Renal cortex interstitium (tissue), 11 donors: ENCODE measurements at regions not wholly inside any gene's neighbourhood (a gene's known extent, or its start where the extent isn't known, plus 50 kb on each side); places are given as distances from the start of the nearest gene placed in this dataset.

ENCODE experiments used
- DNase-seq, 11 donors: peaks; one replicate each; pipeline ENCODE4 v3.0.0-alpha.2; 2013; ENCODE audit warnings: low read depth in 9 of 11, low spot score in 4 of 11; ENCODE audit errors: extremely low read depth in 1 of 11

DNA sequence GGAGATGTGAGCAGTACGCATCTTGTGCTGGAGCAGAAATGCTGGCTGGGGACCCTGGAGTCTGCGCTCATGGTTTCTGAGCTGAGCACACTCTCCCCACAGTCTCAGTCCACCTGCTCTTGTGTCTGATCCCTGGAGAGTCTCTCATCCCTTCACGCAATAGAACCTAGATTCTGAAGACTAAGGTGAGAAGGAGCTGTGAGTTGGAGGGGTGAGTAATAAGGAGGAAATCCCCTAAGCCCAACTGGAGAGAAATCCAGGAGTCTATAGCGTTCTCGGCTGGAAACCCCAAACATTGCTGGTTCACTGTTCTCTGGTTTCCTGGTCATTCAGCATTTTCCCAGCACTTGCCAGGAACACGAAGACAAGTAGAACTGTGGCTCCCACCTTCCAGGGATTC lies 68.3 kb upstream of the SMNDC1 start:
- DNase-seq: no peak

DNA sequence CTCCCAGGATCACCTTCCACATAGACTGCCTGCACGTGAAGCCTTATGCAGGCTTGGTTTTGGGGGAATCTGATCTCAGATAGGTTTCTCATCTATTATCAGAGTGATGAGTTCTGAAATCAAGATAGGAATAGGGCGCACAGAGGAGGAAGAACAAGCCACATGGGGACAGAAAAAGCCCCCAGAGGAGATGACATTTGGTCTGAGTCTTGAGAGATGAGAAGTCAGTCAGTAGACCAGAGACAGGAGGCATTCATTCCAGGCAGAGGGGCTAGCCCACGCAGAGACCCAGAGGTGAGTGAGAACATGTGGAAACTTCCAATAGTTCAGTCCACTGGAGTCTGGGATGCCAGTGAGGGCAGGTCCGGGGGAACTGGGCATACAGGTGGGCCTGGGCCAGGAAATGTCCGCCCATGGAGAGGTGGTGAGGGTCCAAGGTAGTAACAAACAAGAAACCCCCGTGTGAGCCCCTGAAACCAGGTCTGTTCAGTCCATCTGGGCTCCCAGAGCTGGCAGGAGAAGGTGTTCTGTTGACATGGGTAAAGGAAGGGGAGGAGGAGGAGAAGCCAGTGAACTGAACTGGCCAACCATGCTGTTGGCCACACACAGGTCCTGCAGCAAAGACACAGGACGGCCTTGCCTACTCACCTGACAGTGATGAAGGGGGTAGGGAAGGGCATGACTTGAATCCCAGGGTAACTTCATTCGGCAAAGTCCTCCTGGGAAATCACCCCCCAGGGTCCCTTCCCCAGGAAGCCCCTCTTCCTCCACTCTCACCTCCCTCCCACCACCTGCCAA lies 69.3 kb upstream of the SMNDC1 start:
- DNase-seq: no peak

DNA sequence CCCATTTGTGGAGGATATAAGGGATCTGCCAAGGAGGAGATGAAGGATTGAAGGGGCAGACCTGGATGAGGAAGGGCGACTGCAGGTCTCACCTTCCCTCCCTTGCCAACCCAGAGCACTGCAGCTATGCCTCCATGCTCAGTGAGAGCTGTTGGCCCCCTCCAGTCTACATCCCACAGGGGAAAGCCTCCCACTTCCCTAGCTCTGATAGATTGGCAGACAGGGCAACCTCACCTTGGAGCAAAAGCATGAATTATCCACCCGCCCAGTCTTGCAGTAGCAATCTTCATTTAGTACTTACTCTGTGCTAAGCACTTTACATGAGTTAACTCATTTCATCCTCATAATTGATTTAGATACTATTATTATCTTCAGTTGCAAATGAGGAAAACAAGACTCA lies 70.4 kb upstream of the SMNDC1 start:
- DNase-seq: no peak

DNA sequence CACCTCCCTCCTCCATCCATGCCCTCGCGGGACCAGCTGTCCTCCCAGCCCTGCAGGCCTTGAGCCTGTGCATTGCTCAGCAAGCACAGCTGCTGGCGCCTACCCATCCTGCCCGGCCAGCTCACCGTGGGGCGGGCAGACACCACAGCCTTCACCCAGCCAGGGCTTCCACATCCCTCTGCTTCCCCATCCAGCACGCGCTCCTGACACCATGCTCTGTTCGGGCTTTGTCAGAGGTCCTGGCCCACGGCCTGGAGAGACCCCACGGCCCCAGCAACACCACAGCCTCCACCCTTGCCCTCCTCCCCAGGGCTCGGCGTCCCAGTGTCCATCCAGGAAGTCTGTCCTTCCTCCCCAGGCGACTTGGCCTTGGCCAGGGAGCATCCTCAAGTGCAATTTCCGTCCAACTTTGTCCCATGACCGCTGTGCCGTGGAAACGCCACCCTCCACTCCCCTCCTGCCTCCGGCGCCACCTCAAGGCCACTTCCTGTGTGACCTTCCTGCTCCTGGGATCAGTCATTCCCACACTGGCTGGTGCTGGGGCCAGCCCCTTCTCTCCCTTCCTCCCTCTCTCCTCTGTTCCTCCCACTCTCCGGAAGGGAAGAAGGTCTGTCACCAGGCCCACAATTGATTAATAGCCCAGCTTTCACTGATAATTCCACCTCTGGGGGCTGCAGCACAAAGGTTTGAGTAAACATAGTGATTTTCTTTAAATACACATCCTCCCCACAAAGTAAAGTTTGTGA lies 71.5 kb upstream of the SMNDC1 start:
- peak in 1 of 11 donors; percentile 49 for DNase-seq

DNA sequence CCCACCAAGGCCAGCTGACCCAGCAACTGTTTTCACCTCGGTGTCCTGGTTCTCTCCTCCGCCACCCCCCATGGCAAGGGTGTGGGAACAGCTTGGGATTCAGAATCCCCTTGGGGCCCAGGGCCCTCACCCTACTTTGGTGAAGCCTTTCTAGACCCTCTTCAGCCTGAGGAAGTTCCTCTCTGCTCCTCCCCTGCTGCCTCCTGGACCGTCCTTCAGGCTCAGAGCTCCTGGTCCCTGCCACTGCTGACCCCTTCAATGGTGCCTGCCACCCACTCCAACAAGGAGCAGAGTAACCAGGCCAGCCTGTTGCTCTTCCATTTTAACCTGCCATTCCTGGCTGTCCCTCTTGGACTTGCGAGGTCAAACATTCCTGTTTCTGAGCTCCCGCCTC lies 72.0 kb upstream of the SMNDC1 start:
- no peak for DNase-seq

DNA sequence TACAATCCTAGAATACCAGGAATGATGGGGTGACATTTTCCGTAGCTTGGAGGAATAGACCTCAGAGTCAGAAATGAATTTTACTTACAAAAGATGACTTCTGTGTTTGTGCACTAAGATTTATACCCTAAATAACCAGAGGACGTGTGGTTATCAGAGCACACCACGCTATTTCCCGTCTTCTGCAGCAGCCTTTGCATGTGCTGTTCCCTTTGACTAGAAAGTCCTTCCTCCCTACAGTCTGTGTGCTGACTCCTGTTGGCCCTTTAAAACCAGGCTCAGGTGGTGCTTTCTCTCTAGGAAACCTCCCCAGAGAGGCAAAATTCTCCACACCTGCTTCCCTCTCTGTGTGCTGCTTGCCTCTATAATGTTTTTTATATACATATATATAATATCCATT lies 73.3 kb upstream of the SMNDC1 start:
- no peak for DNase-seq

DNA sequence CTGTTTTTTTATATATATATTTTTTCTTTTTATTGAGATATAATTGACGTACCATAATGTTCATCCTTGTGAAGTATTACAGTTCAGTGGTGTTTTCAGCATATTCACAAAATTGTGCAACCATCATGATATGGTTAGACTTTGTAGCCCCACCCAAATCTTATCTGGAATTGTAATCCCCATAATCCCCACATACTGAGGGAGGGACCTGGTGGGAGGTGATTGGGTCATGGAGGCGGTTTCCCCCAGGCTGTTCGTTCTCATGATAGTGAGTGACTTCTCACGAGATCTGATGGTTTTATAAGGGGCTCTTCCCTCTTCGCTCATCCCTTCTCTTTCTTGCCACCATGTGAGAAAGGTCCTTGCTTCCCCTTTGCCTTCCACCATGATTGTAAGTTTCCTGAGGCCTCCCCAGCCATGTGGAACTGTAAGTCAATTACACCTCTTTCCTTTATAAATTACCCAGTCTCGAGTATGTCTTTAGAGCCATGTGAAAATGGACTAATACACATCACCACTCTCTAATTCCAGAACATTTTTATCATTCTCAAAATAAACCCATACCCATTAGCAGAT lies 73.9 kb upstream of the SMNDC1 start:
- DNase-seq: no peak

DNA sequence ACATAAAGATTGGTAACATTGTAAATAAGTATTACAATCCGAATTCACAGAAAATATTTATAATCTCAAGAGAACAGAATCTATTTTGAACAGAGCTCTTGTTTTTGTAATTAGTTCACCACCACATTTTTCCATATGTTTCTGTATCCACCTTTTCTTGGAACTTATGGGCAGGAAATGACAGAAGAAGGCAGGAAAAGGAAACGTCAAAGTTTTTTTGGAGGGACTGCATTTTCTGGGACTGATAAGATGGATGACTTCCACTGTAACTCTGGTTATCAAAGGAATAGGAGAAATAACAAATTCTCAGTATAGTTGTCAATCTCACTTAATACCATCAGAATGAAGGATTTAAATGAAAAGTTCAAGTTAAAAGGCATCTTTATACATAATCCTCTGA lies 75.1 kb upstream of the SMNDC1 start:
- no peak for DNase-seq

DNA sequence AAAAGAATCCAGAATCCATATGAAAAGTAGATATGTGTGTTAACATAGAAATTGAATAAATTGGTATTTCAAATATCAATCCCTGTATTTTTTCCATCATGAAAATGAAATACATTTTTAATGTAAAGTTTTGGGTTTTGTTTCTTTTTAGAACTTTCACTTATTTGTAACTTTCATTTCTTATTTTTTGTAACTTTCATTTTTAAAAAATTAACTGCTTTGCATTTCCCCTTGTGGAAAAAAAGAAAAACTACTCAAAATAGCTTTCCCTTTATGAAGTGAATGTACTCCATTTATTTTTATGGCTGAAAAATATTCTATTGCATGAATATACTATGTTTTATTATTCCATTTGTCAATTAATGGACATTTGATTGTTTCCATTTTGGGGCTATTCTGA lies 75.6 kb upstream of the SMNDC1 start:
- DNase-seq: no peak

DNA sequence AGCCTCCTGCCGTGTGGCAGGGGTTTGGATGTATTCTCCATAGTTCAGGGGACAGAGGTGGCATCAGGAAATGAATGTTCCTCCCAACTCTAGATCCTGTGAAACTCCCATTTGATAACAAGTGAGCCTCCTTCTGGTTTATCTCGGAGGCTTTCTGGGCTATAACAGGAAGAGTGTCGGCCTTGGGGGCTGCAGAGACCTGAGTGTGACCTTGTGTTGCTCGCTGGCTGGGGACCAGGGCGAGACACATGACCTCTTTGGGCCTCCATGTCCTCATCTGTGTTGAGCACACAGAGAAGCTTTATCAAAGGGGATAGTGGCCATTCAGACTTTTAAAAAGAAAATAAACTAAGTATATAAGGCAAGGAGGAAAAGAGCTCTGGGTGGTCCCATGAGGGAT lies 78.0 kb upstream of the SMNDC1 start:
- no peak for DNase-seq

DNA sequence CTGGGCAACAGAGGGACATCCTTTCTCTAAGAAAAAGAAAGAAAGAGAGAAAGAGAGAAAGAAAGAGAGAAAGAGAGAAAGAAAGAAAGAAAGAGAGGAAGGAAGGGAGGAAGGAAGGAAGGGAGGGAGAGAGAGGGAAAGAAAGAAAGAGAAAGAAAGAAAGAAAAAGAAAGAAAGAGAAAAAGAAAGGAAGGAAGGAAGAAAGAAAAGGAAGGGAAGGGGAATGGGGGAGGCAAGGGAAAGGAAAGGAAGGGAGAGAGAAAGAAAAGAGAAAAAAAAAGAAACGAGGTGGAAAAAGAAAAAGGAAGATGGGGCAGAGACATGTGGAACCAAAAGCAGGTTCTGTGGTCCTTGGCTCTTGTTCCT lies 82.9 kb upstream of the SMNDC1 start:
- DNase-seq: no peak

DNA sequence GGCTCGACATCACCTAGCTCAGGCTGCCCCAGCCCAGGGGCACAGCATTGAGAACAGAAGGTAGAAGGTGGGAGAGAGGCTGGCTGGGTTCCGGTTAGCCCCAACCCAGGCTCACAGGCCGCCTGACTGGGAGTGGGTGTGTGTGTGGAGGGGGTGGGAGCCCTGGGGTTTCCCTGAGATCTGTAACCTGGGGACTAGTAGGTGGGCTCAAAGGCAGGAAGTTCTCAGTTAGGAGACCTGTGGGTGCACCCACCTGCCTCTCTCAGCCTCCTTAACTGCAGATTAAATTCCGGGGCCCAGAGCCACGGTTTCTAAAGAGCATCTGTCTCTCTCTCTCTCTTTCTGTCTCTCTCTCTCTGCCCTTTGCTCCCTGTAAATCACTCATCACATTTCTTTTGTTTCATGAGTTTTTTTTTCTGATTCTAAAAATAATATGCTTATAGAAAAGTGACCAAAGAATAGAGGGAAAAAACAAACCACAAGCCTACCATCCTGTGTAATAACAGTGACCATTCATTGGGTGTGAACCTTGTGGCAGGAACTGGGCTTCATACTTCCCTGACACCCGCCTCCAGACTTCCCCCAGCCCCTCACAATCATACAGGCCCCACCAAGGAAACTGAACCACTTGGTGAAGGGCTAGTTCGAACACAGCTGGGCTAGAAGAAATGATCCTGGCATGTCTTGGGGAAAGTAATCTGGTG lies 83.4 kb upstream of the SMNDC1 start:
- DNase-seq: no peak

DNA sequence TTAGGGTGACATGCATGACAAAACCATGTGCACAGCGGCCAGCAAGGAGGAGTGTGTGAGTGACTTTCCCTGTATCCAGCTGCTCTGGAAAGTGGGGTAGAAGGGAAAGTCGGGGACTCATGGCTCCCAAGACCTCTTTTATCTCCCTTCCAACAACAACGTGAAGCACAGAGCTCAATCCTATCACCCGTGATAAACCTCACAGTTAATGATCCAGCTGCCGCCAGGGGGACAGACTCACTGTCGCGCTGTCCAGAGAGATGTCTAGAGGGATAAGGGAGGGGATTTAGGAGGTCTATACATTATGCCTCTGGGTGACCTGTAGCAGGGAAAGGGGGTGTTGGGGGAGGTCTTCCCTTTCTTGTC lies 84.0 kb upstream of the SMNDC1 start:
- DNase-seq: no peak

DNA sequence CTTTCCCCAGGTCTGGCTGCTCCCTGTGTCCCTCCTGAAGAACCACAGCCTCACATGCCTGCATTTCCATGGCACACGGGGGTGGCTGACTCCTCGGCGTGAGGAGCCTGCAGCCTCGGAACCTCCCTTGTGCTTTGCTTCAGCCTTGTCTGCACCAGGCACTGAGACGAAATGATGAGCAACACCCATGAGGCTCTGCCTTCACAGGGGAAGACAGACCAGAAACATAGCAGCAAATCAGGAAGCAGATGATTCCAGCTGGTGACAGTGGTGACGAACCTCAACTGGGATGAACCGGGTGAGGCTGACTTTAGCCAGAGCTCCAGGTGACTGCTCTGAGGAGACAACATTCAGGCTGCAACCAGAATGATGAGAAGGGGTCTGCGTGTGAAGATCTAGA lies 84.5 kb upstream of the SMNDC1 start:
- no peak for DNase-seq

DNA sequence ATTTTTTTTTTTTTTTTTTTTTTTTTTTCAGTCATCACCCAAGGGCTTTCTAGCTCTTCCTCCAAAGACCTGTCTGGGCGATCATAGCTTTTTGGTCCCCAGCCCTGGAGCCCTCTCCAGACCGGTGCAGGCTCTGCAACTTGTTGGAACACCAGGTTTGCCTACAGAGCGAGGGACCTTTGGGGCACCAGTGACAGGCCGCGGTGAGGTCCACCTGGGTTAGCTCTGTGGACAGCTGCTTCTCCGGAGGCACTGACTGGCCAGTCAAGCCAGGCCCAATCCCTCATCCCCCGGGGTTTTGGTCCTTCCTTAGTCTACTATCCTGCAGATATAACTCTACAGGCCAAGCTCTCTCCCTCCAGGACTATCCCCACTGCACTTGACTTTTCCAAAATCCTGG lies 86.8 kb upstream of the SMNDC1 start:
- no peak for DNase-seq

DNA sequence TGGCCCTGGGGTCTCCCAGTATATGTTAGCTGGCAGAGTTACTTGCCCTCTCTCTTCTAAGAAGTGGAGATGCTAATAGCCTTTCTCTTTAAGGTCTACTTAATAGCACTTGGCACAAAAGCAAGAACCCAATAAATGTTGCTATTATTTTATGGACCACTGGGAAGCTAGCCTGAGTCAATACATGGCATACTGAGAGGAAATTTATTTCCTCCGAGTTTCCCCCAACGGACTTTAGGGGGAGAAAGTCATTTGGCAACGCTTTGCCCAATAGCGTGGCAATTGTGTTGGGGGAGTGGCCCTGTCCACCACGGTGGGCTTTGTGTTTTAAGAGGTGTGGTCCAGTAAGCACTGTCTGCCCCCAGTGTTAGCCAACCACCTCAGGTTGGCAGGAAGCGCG lies 87.4 kb upstream of the SMNDC1 start:
- DNase-seq: no peak

DNA sequence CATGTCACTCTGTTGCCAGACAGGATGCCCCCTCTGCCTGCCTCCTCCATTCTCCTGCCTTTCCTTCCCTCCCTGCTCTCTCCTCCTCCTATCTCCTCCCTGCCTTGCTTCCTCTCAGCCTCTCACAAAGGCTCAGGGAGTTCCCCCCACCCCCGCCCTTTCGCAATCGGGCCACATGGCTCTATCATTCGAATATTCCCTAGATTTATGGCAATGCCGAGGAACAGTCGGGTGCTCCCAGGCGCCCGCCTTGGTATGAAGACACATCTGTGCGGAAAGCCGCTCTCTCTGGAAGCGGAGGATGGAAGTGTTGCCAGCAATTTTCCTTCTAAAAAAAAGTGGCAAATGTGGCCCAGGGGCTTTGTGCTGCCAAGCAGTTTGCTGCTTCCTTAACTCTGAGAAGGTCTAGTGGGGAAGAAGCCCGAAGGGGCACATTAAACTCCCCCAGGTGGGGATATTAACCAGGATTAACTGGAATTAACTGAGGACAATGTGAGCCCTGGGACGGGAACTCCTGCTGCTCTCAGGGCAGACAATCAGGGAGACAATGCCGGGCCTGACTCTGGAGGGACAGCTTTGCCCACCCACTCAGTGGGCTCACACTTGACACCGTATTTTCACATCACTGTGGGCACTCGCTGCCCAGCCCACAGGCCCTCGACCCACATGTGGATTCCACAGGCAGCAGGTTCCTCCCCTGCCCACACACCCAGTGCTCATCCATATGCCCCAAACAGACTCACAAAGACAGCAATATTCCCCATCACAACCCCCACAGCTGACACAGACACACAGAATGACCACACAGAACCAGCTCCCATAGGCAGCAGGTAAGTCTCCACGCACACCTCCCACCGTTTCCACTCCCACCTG lies 88.4 kb upstream of the SMNDC1 start:
- no peak for DNase-seq

DNA sequence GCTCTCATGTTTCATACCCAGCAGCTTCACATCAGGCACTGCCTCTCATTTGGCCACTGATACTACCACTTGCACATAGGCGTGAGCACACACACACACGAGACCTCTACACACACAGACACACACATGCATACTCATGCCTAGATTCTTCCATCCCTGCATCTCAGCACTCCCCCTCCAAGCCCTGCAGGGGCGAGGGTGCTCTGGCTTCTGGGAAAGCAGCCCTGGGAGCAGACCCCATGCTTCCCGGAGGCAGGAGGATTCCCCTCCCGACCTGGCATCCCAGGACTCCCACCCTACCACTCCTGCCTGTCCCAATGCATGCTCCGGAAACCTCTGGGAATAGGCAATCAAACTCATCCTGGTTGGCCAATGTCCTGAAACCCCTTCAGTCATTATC lies 89.1 kb upstream of the SMNDC1 start:
- DNase-seq: no peak

DNA sequence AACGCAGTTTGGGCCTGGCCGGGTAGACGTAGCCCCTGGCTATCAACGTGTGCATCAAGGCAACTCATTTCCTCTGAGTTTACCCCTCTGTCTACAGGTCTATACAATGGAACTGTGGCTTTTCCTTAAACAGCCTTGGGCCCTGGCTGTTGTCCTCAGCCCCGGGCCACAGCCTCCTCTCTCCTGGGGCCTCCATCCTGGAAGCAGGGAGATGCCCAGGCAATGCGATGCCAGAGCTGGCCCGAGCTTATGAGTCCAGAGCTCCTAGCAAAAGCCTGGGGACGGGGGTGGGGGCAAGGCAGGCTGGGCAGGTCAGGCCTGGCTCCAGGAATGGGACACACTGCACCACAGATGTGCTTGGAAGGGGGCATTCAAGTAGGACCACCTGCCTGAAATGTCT lies 89.6 kb upstream of the SMNDC1 start:
- DNase-seq: no peak
